ENCODE measurements at regions not wholly inside any gene's neighbourhood (a gene's known extent, or its start where the extent isn't known, plus 50 kb on each side); places are given as distances from the start of the nearest gene placed in this dataset.

DNA sequence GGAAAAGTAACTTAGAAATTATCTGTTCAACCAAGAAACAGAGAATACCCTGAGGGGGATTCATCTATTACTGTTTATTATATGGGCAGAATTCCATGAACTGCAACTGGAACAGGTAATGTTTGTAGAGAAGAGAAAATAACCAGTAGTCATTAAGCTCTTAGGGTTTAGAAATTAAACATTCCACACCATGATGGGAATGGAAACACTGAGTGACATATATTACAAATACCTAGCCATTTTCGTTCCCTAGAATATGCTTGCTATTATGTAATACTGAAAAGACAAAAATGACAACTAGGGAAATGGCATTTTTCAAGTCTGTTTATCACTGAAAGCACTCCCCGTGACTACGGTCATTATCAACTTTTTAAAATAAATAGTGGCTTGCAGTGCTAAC is 1007.4 kb downstream of the GATA3 start:
- no peak for TF ChIP-seq SIN3A (IDR thresholded peaks at IDR 0.05; ENCODE audit: low read depth)
- TF ChIP-seq, protein P1, sequence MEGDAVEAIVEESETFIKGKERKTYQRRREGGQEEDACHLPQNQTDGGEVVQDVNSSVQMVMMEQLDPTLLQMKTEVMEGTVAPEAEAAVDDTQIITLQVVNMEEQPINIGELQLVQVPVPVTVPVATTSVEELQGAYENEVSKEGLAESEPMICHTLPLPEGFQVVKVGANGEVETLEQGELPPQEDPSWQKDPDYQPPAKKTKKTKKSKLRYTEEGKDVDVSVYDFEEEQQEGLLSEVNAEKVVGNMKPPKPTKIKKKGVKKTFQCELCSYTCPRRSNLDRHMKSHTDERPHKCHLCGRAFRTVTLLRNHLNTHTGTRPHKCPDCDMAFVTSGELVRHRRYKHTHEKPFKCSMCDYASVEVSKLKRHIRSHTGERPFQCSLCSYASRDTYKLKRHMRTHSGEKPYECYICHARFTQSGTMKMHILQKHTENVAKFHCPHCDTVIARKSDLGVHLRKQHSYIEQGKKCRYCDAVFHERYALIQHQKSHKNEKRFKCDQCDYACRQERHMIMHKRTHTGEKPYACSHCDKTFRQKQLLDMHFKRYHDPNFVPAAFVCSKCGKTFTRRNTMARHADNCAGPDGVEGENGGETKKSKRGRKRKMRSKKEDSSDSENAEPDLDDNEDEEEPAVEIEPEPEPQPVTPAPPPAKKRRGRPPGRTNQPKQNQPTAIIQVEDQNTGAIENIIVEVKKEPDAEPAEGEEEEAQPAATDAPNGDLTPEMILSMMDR (IDR thresholded peaks at IDR 0.05 in 2 of 3, conservative IDR thresholded peaks at IDR 0.05 in 1 of 3; ENCODE audit: borderline replicate concordance in 1 of 3, insufficient read depth in 1 of 3, low read depth in 2 of 3, low read length in 2 of 3): no peak
- TF ChIP-seq POLR2A (IDR thresholded peaks at IDR 0.05; ENCODE audit: borderline replicate concordance, extremely low read depth, insufficient read depth, insufficient read length): no peak
- TF ChIP-seq SP1 (IDR thresholded peaks at IDR 0.05; ENCODE audit: low read depth): no peak
- TF ChIP-seq EZH2phosphoT487 (IDR thresholded peaks at IDR 0.05; ENCODE audit: borderline replicate concordance): no peak
- TF ChIP-seq POLR2AphosphoS5 (IDR thresholded peaks at IDR 0.05; ENCODE audit: low read depth, low read length): no peak
- no peak for TF ChIP-seq EZH2 (IDR thresholded peaks at IDR 0.05)
- TF ChIP-seq, protein P2, sequence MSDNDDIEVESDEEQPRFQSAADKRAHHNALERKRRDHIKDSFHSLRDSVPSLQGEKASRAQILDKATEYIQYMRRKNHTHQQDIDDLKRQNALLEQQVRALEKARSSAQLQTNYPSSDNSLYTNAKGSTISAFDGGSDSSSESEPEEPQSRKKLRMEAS (IDR thresholded peaks at IDR 0.05): no peak
- TF ChIP-seq, protein P3, sequence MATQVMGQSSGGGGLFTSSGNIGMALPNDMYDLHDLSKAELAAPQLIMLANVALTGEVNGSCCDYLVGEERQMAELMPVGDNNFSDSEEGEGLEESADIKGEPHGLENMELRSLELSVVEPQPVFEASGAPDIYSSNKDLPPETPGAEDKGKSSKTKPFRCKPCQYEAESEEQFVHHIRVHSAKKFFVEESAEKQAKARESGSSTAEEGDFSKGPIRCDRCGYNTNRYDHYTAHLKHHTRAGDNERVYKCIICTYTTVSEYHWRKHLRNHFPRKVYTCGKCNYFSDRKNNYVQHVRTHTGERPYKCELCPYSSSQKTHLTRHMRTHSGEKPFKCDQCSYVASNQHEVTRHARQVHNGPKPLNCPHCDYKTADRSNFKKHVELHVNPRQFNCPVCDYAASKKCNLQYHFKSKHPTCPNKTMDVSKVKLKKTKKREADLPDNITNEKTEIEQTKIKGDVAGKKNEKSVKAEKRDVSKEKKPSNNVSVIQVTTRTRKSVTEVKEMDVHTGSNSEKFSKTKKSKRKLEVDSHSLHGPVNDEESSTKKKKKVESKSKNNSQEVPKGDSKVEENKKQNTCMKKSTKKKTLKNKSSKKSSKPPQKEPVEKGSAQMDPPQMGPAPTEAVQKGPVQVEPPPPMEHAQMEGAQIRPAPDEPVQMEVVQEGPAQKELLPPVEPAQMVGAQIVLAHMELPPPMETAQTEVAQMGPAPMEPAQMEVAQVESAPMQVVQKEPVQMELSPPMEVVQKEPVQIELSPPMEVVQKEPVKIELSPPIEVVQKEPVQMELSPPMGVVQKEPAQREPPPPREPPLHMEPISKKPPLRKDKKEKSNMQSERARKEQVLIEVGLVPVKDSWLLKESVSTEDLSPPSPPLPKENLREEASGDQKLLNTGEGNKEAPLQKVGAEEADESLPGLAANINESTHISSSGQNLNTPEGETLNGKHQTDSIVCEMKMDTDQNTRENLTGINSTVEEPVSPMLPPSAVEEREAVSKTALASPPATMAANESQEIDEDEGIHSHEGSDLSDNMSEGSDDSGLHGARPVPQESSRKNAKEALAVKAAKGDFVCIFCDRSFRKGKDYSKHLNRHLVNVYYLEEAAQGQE (IDR thresholded peaks at IDR 0.05; ENCODE audit: low read depth): no peak
- no peak for TF ChIP-seq CEBPB (IDR thresholded peaks at IDR 0.05; ENCODE audit: low read depth)

Data from HCT116 (cell line).